ENCODE measurements at regions not wholly inside any gene's neighbourhood (a gene's known extent, or its start where the extent isn't known, plus 50 kb on each side); places are given as distances from the start of the nearest gene placed in this dataset.

- 45 to 60% methylated on average over 3 of the region's 3 CpGs for WGBS, 2 donors
- Histone ChIP-seq H3K27ac (no peak overlapping the region), H3K27me3 (peaks cover 4 to 63% (median 36%) of the 10 kb centered on the region in 7 donors), H3K4me1 (peaks cover 0 to 9% (median 0%) of the 10 kb centered on the region in 9 donors), H3K9me3 (no peaks in the 10 kb centered on the region), H3K36me3 (no peaks in the 10 kb centered on the region), H3K4me3 (no peak overlapping the region)
- ATAC-seq (no peak), DNase-seq (no peak)
- no peak for TF ChIP-seq CTCF (IDR thresholded peaks at IDR 0.05)
- intact Hi-C loops (cut with DNase I), result loop anchor here in 1 of 10 donors (5.0 kb wide), 1 partner anchor 1015 kb away; no protein-coding TSS in a partner anchor
Observed at GRCh38 chr1:29392036-29392435, 155.7 kb downstream of the PTPRU start.

- no peak for TF ChIP-seq CTCF (IDR thresholded peaks at IDR 0.05)
- no peaks in the 10 kb centered on the region for H3K9me3 ChIP-seq
- peaks cover 0 to 9% (median 0%) of the 10 kb centered on the region in 9 donors for H3K4me1 ChIP-seq
- intact Hi-C loops (cut with DNase I), result loop anchor here in 1 of 10 donors (5.0 kb wide), 1 partner anchor 1016 kb away; no protein-coding TSS in a partner anchor
- H3K27ac ChIP-seq, result no peak overlapping the region
- H3K4me3 ChIP-seq, result no peak overlapping the region
- DNase-seq, result no peak
- H3K36me3 ChIP-seq, result no peaks in the 10 kb centered on the region
- peaks cover 4 to 67% (median 36%) of the 10 kb centered on the region in 7 donors for H3K27me3 ChIP-seq
- no peak for ATAC-seq
- WGBS, 2 donors, result 20 to 22% methylated on average over 5 of the region's 5 CpGs
Observed at GRCh38 chr1:29391362-29391880, 155.1 kb downstream of the PTPRU start.

GRCh38 chr1:29390491-29391361 is 154.4 kb downstream of the PTPRU start:
- H3K4me1 ChIP-seq, result peaks cover 0 to 5% (median 0%) of the 10 kb centered on the region in 9 donors
- H3K4me3 ChIP-seq, result no peak overlapping the region
- WGBS, 2 donors, result 26 to 30% methylated on average over 16 of the region's 16 CpGs
- peaks cover 4 to 68% (median 36%) of the 10 kb centered on the region in 7 donors for H3K27me3 ChIP-seq
- no peaks in the 10 kb centered on the region for H3K36me3 ChIP-seq
- no peak for TF ChIP-seq CTCF (IDR thresholded peaks at IDR 0.05)
- no peak for ATAC-seq
- no peaks in the 10 kb centered on the region for H3K9me3 ChIP-seq
- intact Hi-C loops (cut with DNase I), result loop anchor here in 1 of 10 donors (5.0 kb wide), 1 partner anchor 1017 kb away; no protein-coding TSS in a partner anchor
- DNase-seq, result no peak
- no peak overlapping the region for H3K27ac ChIP-seq

- H3K27me3 ChIP-seq, result peaks cover 4 to 72% (median 40%) of the 10 kb centered on the region in 7 donors
- H3K4me3 ChIP-seq, result no peak overlapping the region
- H3K9me3 ChIP-seq, result no peaks in the 10 kb centered on the region
- ATAC-seq (no peak), DNase-seq (no peak)
- no peaks in the 10 kb centered on the region for H3K36me3 ChIP-seq
- H3K27ac ChIP-seq, result no peak overlapping the region
- WGBS, 2 donors, result 56 to 72% methylated on average over 3 of the region's 3 CpGs
- intact Hi-C loops (cut with DNase I), result loop anchor here in 1 of 10 donors (5.0 kb wide), 1 partner anchor 1017 kb away; no protein-coding TSS in a partner anchor
- no peak for TF ChIP-seq CTCF (IDR thresholded peaks at IDR 0.05)
- no peaks in the 10 kb centered on the region for H3K4me1 ChIP-seq
Observed at GRCh38 chr1:29390075-29390474, 153.8 kb downstream of the PTPRU start.

Data from heart right ventricle (tissue), 16 donors.